ENCODE measurements at regions not wholly inside any gene's neighbourhood (a gene's known extent, or its start where the extent isn't known, plus 50 kb on each side); places are given as distances from the start of the nearest gene placed in this dataset.

DNA sequence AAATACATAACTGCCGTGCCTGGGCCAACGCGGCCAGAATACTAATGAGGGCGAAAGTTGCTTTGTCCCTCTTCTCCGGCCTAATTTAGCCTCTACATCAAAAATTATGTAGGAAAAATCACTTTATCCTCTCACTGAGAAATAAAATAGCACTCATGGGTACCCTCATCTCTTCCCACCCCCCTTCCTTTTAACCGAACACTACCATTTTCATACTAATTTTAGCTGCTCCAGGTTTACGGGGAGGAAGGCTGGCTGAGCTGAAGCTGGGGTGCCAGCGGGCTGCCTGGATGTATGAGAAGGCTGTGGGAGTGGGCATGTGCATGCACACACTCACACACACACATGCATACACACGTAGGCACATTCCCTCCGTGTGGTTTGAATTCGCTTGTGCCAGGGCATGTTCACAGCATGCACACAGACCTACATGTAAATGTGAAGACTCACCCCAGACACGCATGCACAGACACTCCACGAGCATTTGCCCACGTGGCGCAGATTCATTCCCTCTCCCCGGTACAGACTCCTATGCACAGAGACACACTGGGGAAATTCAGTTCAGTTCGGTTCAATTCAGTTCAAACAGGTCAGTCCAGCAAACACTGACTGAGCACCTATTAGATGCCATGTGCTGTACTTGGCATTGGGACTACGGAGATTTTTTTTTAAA, 145.1 kb downstream of the MRM1 start:
- Histone ChIP-seq H3K27ac (no peak overlapping the region), H3K36me3 (no peaks in the 10 kb centered on the region), H3K9me3 (no peaks in the 10 kb centered on the region), H3K4me1 (no peaks in the 10 kb centered on the region), H3K4me3 (no peak overlapping the region), H3K27me3 (no peaks in the 10 kb centered on the region)
- DNase-seq (ENCODE audit: low spot score in 2 of 2): no peak
- TF ChIP-seq EP300 (IDR thresholded peaks at IDR 0.05): no peak
- TF ChIP-seq, protein P1, sequence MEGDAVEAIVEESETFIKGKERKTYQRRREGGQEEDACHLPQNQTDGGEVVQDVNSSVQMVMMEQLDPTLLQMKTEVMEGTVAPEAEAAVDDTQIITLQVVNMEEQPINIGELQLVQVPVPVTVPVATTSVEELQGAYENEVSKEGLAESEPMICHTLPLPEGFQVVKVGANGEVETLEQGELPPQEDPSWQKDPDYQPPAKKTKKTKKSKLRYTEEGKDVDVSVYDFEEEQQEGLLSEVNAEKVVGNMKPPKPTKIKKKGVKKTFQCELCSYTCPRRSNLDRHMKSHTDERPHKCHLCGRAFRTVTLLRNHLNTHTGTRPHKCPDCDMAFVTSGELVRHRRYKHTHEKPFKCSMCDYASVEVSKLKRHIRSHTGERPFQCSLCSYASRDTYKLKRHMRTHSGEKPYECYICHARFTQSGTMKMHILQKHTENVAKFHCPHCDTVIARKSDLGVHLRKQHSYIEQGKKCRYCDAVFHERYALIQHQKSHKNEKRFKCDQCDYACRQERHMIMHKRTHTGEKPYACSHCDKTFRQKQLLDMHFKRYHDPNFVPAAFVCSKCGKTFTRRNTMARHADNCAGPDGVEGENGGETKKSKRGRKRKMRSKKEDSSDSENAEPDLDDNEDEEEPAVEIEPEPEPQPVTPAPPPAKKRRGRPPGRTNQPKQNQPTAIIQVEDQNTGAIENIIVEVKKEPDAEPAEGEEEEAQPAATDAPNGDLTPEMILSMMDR (IDR thresholded peaks at IDR 0.05): no peak
- 82 to 84% methylated on average over 18 of the region's 18 CpGs for WGBS, 2 donors

DNA sequence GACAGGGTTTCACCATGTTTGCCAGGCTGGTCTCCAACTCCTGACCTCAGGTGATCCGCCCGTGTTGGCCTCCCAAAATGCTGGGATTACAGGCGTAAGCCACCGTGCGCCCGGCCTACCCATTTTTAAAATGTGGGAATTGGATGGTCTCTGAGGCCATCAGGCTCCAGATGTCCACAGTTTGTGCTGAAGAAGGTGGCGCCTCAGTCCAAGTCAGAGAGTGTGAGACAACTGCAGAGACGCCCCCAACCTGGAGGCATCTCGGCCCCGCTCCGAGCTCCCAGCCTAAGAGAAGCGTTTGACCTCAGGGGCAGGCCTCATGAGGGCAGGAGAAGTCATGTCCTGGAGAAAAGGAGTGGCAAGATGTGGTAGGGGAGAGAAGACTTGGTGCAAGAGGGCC, 146.5 kb downstream of the MRM1 start:
- TF ChIP-seq, protein P1 (IDR thresholded peaks at IDR 0.05): no peak
- no peak for TF ChIP-seq POLR2A (IDR thresholded peaks at IDR 0.05)
- TF ChIP-seq EP300 (IDR thresholded peaks at IDR 0.05): no peak
- no peaks in the 10 kb centered on the region for H3K4me1 ChIP-seq
- WGBS, 2 donors: 91 to 95% methylated on average over 12 of the region's 12 CpGs

DNA sequence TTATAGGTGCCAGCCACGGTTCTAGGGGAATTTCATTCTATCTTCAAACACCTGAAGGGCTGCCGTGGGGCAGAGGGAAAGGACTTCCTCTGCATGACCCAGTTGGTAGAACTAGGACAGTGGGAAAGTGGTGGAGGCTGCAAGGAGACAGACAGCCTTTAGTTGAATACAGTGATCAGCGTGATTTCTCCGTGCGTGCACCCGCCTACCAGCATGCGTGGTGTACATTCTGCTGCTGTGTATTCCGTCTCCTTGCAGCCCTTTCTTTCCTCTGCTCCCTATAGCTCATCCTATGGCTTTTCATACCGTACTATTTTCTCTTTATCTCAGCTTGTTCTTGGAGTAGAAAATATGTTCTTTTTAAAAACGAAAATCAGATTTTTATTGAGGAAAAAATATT, 146.9 kb downstream of the MRM1 start:
- Histone ChIP-seq H3K27me3 (peaks cover 0 to 4% of the 10 kb centered on the region in 2 donors), H3K9me3 (no peaks in the 10 kb centered on the region), H3K27ac (no peak overlapping the region), H3K4me3 (no peak overlapping the region), H3K36me3 (no peaks in the 10 kb centered on the region), H3K4me1 (no peaks in the 10 kb centered on the region)
- TF ChIP-seq POLR2A (IDR thresholded peaks at IDR 0.05) (no peak), EP300 (IDR thresholded peaks at IDR 0.05) (no peak)
- TF ChIP-seq, protein P1 (IDR thresholded peaks at IDR 0.05): no peak
- 76 to 78% methylated on average over 10 of the region's 10 CpGs for WGBS, 2 donors
- no peak for DNase-seq (ENCODE audit: low spot score in 2 of 2)

More for the DNA sequence above, 146.5 kb downstream of the MRM1 start:
- no peak for DNase-seq (ENCODE audit: low spot score in 2 of 2)
- Histone ChIP-seq H3K36me3 (no peaks in the 10 kb centered on the region), H3K9me3 (no peaks in the 10 kb centered on the region), H3K4me3 (no peak overlapping the region), H3K27me3 (peaks cover 0 to 4% of the 10 kb centered on the region in 2 donors), H3K27ac (no peak overlapping the region)

DNA sequence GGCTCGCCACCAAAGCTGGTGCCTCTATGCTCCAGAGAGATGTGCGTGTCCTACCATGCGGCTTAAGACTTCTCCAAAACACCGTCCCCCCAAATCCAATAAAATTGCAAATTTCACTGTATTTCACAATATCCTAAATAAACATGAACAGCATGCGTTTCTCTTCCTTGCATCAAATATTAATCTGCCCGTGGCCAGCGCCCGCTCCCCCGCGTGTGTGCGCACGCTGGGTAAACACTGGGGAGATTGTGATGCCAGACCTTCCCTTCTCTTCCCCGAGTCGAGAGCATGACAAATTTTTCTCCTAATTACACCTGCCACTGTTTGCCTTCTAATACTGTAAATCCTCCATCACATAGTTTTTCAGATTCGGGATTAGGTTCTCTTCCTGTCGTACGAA, 148.1 kb downstream of the MRM1 start:
- Histone ChIP-seq H3K9me3 (no peaks in the 10 kb centered on the region), H3K4me3 (no peak overlapping the region), H3K27ac (no peak overlapping the region), H3K36me3 (no peaks in the 10 kb centered on the region), H3K27me3 (peaks cover 0 to 4% of the 10 kb centered on the region in 2 donors), H3K4me1 (no peaks in the 10 kb centered on the region)
- WGBS, 2 donors: 75 to 77% methylated on average over 17 of the region's 17 CpGs
- no peak for DNase-seq (ENCODE audit: low spot score in 2 of 2)
- no peak for TF ChIP-seq POLR2A (IDR thresholded peaks at IDR 0.05)
- TF ChIP-seq, protein P1 (IDR thresholded peaks at IDR 0.05): no peak
- no peak for TF ChIP-seq EP300 (IDR thresholded peaks at IDR 0.05)

DNA sequence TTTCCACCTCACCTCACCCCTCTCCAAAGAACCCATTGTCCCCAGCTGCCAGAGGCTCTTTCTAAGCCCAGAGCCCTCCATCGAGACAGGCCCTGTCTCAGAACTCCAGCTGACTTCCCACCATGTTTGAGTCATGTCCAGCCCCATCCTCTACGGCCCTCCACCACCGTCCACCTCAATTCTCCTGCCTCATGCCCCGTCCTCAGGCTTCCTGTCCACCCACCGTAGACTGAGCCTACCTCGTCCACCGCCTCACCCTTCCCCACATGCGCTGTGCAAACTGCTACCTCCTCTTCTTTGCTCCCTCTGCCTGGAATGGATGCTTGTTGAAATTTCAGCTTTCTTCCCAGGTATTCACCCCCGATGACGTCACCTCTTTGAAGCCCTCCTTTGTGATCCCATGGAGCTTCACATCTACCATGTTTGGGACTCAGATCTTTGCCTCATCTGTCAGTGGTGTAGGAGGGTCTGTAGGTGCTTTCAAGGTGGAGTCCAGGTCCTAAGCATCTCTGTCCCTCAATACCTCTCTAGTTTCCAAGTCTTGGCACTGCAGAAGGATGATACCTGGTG, 149.0 kb downstream of the MRM1 start:
- no peak overlapping the region for H3K4me3 ChIP-seq
- no peaks in the 10 kb centered on the region for H3K36me3 ChIP-seq
- H3K9me3 ChIP-seq: no peaks in the 10 kb centered on the region
- WGBS, 2 donors: 90% methylated on average over 10 of the region's 10 CpGs
- TF ChIP-seq, protein P1 (IDR thresholded peaks at IDR 0.05): no peak
- TF ChIP-seq POLR2A (IDR thresholded peaks at IDR 0.05) (no peak), EP300 (IDR thresholded peaks at IDR 0.05) (no peak)
- H3K27me3 ChIP-seq: peaks cover 0 to 4% of the 10 kb centered on the region in 2 donors
- no peak overlapping the region for H3K27ac ChIP-seq
- H3K4me1 ChIP-seq: no peaks in the 10 kb centered on the region
- DNase-seq (ENCODE audit: low spot score in 2 of 2): no peak

Measured in tibial nerve (tissue), 4 donors.